Osteoblast (primary cell): ENCODE measurements at regions not wholly inside any gene's neighbourhood (a gene's known extent, or its start where the extent isn't known, plus 50 kb on each side); places are given as distances from the start of the nearest gene placed in this dataset.

ENCODE experiments used
- DNase-seq: peaks from one replicate; pipeline ENCODE4 v3.0.0; 2011; ENCODE audit warnings: low spot score, mixed read lengths; ENCODE audit not compliant: insufficient read length; ENCODE audit errors: missing footprints
- H2AFZ ChIP-seq: 2 replicates; pipeline ENCODE4 v1.6.0; 2011; ENCODE audit warnings: mild to moderate bottlenecking, low read length
- H3K27ac ChIP-seq: 2 replicates; pipeline ENCODE4 v1.5.1; 2011; ENCODE audit warnings: mild to moderate bottlenecking, low read depth, low read length, moderate library complexity
- H3K27me3 ChIP-seq: 2 replicates; pipeline ENCODE4 v1.6.0; 2012; ENCODE audit warnings: mild to moderate bottlenecking, control low read depth, inconsistent platforms, low read length, moderate library complexity; ENCODE audit not compliant: insufficient read depth
- H3K36me3 ChIP-seq: 2 replicates; pipeline ENCODE4 v1.5.1; 2011; ENCODE audit warnings: mild to moderate bottlenecking, low read length, control low read depth, moderate library complexity; ENCODE audit not compliant: insufficient read depth
- H3K4me1 ChIP-seq: 2 replicates; pipeline ENCODE4 v1.5.1; 2011; ENCODE audit warnings: mild to moderate bottlenecking, low read length, control low read depth, moderate library complexity; ENCODE audit not compliant: insufficient read depth
- H3K4me2 ChIP-seq: 2 replicates; pipeline ENCODE4 v1.6.0; 2011; ENCODE audit warnings: mild to moderate bottlenecking, low read length; ENCODE audit not compliant: insufficient read depth
- H3K4me3 ChIP-seq: fragments of 200-600 bp; sonication (generic); 3 replicates; pipeline ENCODE4 v1.5.1; 2012; ENCODE audit warnings: mild to moderate bottlenecking, low read length, inconsistent platforms; ENCODE audit not compliant: insufficient read depth
- H3K79me2 ChIP-seq: 2 replicates; pipeline ENCODE4 v1.6.0; 2012; ENCODE audit warnings: mild to moderate bottlenecking, low read length, control low read depth, inconsistent platforms; ENCODE audit not compliant: insufficient read depth
- H3K9me3 ChIP-seq: 2 replicates; pipeline ENCODE4 v1.5.1; 2011; ENCODE audit warnings: low read depth, low read length, control low read depth
- H4K20me1 ChIP-seq: 2 replicates; pipeline ENCODE4 v1.6.0; 2012; ENCODE audit warnings: mild to moderate bottlenecking, low read length, control low read depth; ENCODE audit not compliant: insufficient read depth
- TF ChIP-seq, protein P1 (sequence below): IDR thresholded peaks from 2 replicates; pipeline ENCODE4 v1.5.1; 2011; ENCODE audit warnings: mild to moderate bottlenecking, low read depth, low read length, moderate library complexity; ENCODE audit errors: extremely low read depth

DNA sequence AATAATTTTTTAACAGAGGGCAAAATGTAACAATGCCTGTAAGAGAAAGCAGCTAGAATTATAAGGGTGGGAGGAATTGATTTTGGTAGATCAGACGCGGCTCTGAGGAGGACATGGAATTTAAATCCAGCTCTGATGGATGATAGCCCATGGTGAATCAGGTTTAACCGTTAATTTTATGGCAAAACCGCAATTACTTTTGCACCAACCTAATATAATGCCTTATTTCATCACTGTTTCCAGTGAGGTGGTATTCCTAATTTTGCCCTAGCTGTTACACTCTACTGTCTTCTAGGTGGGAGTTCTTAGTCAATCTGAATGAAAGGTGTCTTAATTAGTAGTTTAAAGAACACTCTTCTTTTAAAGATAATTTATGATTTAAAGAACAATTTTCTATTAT is 198.3 kb upstream of the SMLR1 start:
- Histone ChIP-seq H4K20me1 (no peaks in the 10 kb centered on the region), H3K4me1 (peaks cover 15% of the 10 kb centered on the region)
- TF ChIP-seq, protein P1, sequence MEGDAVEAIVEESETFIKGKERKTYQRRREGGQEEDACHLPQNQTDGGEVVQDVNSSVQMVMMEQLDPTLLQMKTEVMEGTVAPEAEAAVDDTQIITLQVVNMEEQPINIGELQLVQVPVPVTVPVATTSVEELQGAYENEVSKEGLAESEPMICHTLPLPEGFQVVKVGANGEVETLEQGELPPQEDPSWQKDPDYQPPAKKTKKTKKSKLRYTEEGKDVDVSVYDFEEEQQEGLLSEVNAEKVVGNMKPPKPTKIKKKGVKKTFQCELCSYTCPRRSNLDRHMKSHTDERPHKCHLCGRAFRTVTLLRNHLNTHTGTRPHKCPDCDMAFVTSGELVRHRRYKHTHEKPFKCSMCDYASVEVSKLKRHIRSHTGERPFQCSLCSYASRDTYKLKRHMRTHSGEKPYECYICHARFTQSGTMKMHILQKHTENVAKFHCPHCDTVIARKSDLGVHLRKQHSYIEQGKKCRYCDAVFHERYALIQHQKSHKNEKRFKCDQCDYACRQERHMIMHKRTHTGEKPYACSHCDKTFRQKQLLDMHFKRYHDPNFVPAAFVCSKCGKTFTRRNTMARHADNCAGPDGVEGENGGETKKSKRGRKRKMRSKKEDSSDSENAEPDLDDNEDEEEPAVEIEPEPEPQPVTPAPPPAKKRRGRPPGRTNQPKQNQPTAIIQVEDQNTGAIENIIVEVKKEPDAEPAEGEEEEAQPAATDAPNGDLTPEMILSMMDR = no peak

DNA sequence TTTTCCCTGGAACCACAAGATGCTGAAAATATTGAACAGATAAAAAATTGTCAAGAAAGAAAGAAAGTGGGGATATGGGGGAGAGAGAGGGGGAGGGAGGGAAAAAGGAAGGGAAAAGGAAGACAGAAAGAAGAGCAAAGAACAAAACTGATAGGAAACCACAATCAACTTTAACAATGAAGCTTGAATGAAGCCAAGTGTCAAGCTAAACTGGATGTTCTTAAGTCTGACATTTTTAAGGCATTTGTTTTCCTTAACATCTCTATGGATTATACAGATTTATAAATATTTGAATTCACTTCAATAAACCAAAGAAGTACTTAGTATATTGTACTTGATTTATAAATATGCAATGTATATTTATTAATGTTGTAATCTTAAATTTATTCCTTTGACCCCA is 197.6 kb upstream of the SMLR1 start:
- H3K9me3 ChIP-seq = no peaks in the 10 kb centered on the region
- no peak overlapping the region for H3K4me2 ChIP-seq
- H3K27ac ChIP-seq = no peak overlapping the region
- no peak overlapping the region for H3K4me3 ChIP-seq
- peak overlapping the region; percentile 41 for H2AFZ ChIP-seq
- H3K36me3 ChIP-seq = no peaks in the 10 kb centered on the region
- no peaks in the 10 kb centered on the region for H4K20me1 ChIP-seq
- H3K4me1 ChIP-seq = peaks cover 15% of the 10 kb centered on the region
- no peaks in the 10 kb centered on the region for H3K79me2 ChIP-seq
- TF ChIP-seq, protein P1 = no peak
- no peaks in the 10 kb centered on the region for H3K27me3 ChIP-seq
- DNase-seq = no peak

More for the DNA sequence above, 198.3 kb upstream of the SMLR1 start:
- no peak overlapping the region for H3K4me2 ChIP-seq
- no peak overlapping the region for H3K4me3 ChIP-seq
- no peaks in the 10 kb centered on the region for H3K79me2 ChIP-seq
- no peak overlapping the region for H2AFZ ChIP-seq
- H3K27me3 ChIP-seq = no peaks in the 10 kb centered on the region
- H3K27ac ChIP-seq = no peak overlapping the region
- no peaks in the 10 kb centered on the region for H3K36me3 ChIP-seq
- no peaks in the 10 kb centered on the region for H3K9me3 ChIP-seq
- no peak for DNase-seq

DNA sequence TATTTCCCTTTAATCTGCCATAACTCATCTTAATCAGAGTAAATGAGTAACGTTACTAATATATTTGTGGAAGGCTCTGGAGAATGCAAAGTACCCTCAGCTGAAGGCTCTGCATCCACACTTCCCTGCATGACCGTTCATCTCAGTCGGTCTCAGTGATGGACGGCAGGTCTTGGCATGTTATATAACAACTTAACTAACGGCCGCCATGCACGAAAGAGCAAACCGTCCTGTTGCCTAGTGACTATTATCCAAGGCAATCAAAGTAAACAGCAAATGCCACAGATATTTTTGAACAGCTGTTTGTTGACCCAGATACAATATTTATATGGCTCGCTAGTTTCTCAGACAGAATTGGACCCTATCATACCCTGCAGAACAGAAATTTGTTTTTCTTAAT is 194.9 kb upstream of the SMLR1 start:
- Histone ChIP-seq H3K36me3 (no peaks in the 10 kb centered on the region), H2AFZ (no peak overlapping the region), H3K27ac (no peak overlapping the region), H3K4me2 (no peak overlapping the region), H4K20me1 (no peaks in the 10 kb centered on the region), H3K4me3 (no peak overlapping the region), H3K27me3 (no peaks in the 10 kb centered on the region), H3K9me3 (no peaks in the 10 kb centered on the region), H3K79me2 (no peaks in the 10 kb centered on the region), H3K4me1 (peaks cover 3% of the 10 kb centered on the region)
- TF ChIP-seq, protein P1 = no peak
- DNase-seq = no peak

DNA sequence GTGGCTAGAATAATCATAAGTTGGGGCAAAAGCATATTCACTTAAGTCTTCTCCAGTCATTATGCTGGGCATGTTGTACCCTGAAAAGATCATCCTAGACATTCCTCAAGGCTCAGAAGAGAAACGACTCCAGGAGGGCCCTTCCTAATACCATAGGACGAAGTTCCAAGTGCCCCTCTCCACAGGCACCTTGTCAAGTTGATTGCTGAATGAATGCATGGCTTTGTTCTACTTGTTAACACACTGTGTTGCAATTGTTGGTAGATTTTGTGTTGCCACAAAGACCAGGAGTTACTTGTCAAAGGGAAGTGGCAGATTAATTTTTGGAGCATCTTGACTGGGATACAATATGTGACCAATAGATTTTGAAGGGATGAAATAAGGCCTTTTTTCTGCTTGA is 194.3 kb upstream of the SMLR1 start:
- H3K4me3 ChIP-seq = no peak overlapping the region
- TF ChIP-seq, protein P1 = no peak
- no peaks in the 10 kb centered on the region for H3K27me3 ChIP-seq
- no peak overlapping the region for H3K27ac ChIP-seq
- peaks cover 3% of the 10 kb centered on the region for H3K4me1 ChIP-seq
- H3K4me2 ChIP-seq = no peak overlapping the region
- no peak for DNase-seq
- no peaks in the 10 kb centered on the region for H4K20me1 ChIP-seq
- H3K36me3 ChIP-seq = no peaks in the 10 kb centered on the region
- no peak overlapping the region for H2AFZ ChIP-seq
- no peaks in the 10 kb centered on the region for H3K9me3 ChIP-seq
- H3K79me2 ChIP-seq = no peaks in the 10 kb centered on the region
